Brain pericyte (primary cell): ENCODE measurements at regions not wholly inside any gene's neighbourhood (a gene's known extent, or its start where the extent isn't known, plus 50 kb on each side); places are given as distances from the start of the nearest gene placed in this dataset.
A peak's percentile ranks its signal among the peaks of the same experiment; 100 is the strongest.
"Not testable (repeated sequence)": the region's sequence is repeated elsewhere in the genome, so short reads cannot be mapped to it uniquely, and the experiment has no call there.

Source experiments
- DNase-seq: peaks from one replicate; pipeline ENCODE4 v3.0.0-alpha.2; 2012; ENCODE audit warnings: low read depth, low spot score

GRCh38 chr2:234695981-234696380 lies 199.1 kb upstream of the ARL4C start:
- no peak for DNase-seq

- peak; percentile 67 for DNase-seq
Observed at GRCh38 chr2:234694244-234695013, 197.5 kb upstream of the ARL4C start.

GRCh38 chr2:234693681-234694190 lies 196.9 kb upstream of the ARL4C start:
- not testable (repeated sequence) for DNase-seq

- DNase-seq = not testable (repeated sequence)
Observed at GRCh38 chr2:234693191-234693590, 196.3 kb upstream of the ARL4C start.

- no peak for DNase-seq
Observed at GRCh38 chr2:234691968-234692955, 195.4 kb upstream of the ARL4C start.

- no peak for DNase-seq
Observed at GRCh38 chr2:234691214-234691575, 194.3 kb upstream of the ARL4C start.

- DNase-seq = no peak
Observed at GRCh38 chr2:234690569-234691213, 193.8 kb upstream of the ARL4C start.

GRCh38 chr2:234689911-234690379 lies 193.1 kb upstream of the ARL4C start:
- DNase-seq = no peak

- no peak for DNase-seq
Observed at GRCh38 chr2:234687718-234688475, 191.0 kb upstream of the ARL4C start.

- DNase-seq = no peak
Observed at GRCh38 chr2:234686088-234686890, 189.4 kb upstream of the ARL4C start.

GRCh38 chr2:234684466-234684865 lies 187.6 kb upstream of the ARL4C start:
- no peak for DNase-seq

- no peak for DNase-seq
Observed at GRCh38 chr2:234683950-234684349, 187.1 kb upstream of the ARL4C start.

GRCh38 chr2:234682492-234683228 lies 185.8 kb upstream of the ARL4C start:
- no peak for DNase-seq

GRCh38 chr2:234680688-234681619 lies 184.1 kb upstream of the ARL4C start:
- no peak for DNase-seq

- DNase-seq = no peak
Observed at GRCh38 chr2:234679741-234680687, 183.1 kb upstream of the ARL4C start.

- no peak for DNase-seq
Observed at GRCh38 chr2:234679301-234679740, 182.4 kb upstream of the ARL4C start.

- DNase-seq = peak; percentile 59
Observed at GRCh38 chr2:234678711-234679110, 181.8 kb upstream of the ARL4C start.
